GM12878 (cell line): ENCODE measurements at regions not wholly inside any gene's neighbourhood (a gene's known extent, or its start where the extent isn't known, plus 50 kb on each side); places are given as distances from the start of the nearest gene placed in this dataset.

Experiments
- ATAC-seq: fragments of 200-7000 bp; cut with Tn5 transposase; 3 replicates; pipeline ENCODE4 v1.9.1; 2020; ENCODE audit warnings: mild to moderate bottlenecking, moderate library complexity
- BruUV-seq: library from RNA; stranded (reverse); fragments of 400-500 nt; replicated peaks from 2 replicates; lab custom pipeline; 2021; lab: Mats Ljungman, UMichigan
- CTCF ChIA-PET: fragments of 300-600 bp; sonication (Branson Sonifier 250); formaldehyde crosslinking; extraction: SDS; loops from one replicate; lab custom pipeline; 2021; ENCODE audit warnings: inconsistent platforms; lab: Yijun Ruan, JAX
- POLR2A ChIA-PET: fragments of 350-600 bp; formaldehyde crosslinking; extraction: SDS; loops from one replicate; lab custom pipeline; 2021; ENCODE audit warnings: inconsistent platforms; lab: Charles Lee
- RAD21 ChIA-PET: fragments of 300-600 bp; sonication (Branson Sonifier 250); formaldehyde crosslinking; loops from one replicate; lab custom pipeline; 2023; ENCODE audit warnings: antibody characterized with exemption; ENCODE audit not compliant: unreplicated experiment; lab: Charles Lee
- SMC1A ChIA-PET: fragments of 300-600 bp; sonication (Branson Sonifier 250); formaldehyde crosslinking; loops from one replicate; lab custom pipeline; 2023; ENCODE audit not compliant: unreplicated experiment, uncharacterized antibody; lab: Charles Lee
- DNase-seq: peaks from one replicate; pipeline ENCODE4 v3.0.0-alpha.2; 2011; ENCODE audit warnings: low read depth, low spot score
- FAIRE-seq: peaks from 3 replicates; lab custom pipeline; 2011; peaks lifted over from hg19 to GRCh38; lab: Jason Lieb, UNC
- H2AFZ ChIP-seq: 2 replicates; pipeline ENCODE4 v1.6.0; 2011; ENCODE audit warnings: low read depth, low read length, control low read depth; ENCODE audit not compliant: control insufficient read depth
- H3K27ac ChIP-seq: 2 replicates; pipeline ENCODE4 v1.5.1; 2011; ENCODE audit warnings: control low read depth; ENCODE audit not compliant: control insufficient read depth, insufficient read depth
- H3K27me3 ChIP-seq, 2 experiments: replicated peaks in 1 of 2; 2 replicates each; pipeline versions ENCODE4 v1.6.0 to v1.6.1; 2011; ENCODE audit warnings: low read length in 1 of 2; ENCODE audit not compliant: control insufficient read depth in 2 of 2, insufficient read depth in 2 of 2
- H3K36me3 ChIP-seq, 2 experiments: 2 replicates each; pipeline ENCODE4 v1.5.1; 2011; ENCODE audit warnings: low read length in 1 of 2; ENCODE audit not compliant: control insufficient read depth in 2 of 2, insufficient read depth in 2 of 2
- H3K4me1 ChIP-seq: 2 replicates; pipeline ENCODE4 v1.6.1; 2011; ENCODE audit warnings: mild to moderate bottlenecking, low read length, moderate library complexity, mixed read lengths; ENCODE audit not compliant: control insufficient read depth, insufficient read depth
- H3K4me2 ChIP-seq: 2 replicates; pipeline ENCODE4 v1.6.0; 2011; ENCODE audit warnings: control low read depth; ENCODE audit not compliant: control insufficient read depth, insufficient read depth
- H3K4me3 ChIP-seq: fragments of 200-600 bp; sonication (generic); 2 replicates; pipeline ENCODE4 v1.5.1; 2016
- H3K79me2 ChIP-seq: 2 replicates; pipeline ENCODE4 v1.6.0; 2011; ENCODE audit warnings: low read length; ENCODE audit not compliant: control insufficient read depth, insufficient read depth
- H3K9ac ChIP-seq: 2 replicates; pipeline ENCODE4 v1.8.0; 2011; ENCODE audit warnings: low read length, control low read depth, mixed read lengths; ENCODE audit not compliant: control insufficient read depth, insufficient read depth
- H3K9me3 ChIP-seq: replicated peaks from 3 replicates; pipeline ENCODE4 v1.5.1; 2011; ENCODE audit warnings: mild to moderate bottlenecking, low read length; ENCODE audit not compliant: control insufficient read depth, insufficient read depth
- H4K20me1 ChIP-seq: 2 replicates; pipeline ENCODE4 v1.6.0; 2011; ENCODE audit not compliant: control insufficient read depth, insufficient read depth
- HDAC2 ChIP-seq: fragments of 200-600 bp; sonication (generic); IDR thresholded peaks from 2 replicates; pipeline ENCODE4 v1.6.1; 2017
- NFYA ChIP-seq: IDR thresholded peaks from 2 replicates; pipeline ENCODE4 v1.6.1; 2011; ENCODE audit warnings: low read depth, mild to moderate bottlenecking, low read length, improper control_type of control experiment, borderline replicate concordance
- YBX1 ChIP-seq: fragments of 450-650 bp; IDR thresholded peaks from 2 replicates; pipeline ENCODE4 v1.6.1; 2016; ENCODE audit warnings: antibody characterized with exemption
- WGBS: methylation state at CpG from one replicate; pipeline ENCODE4 v1.1.6; 2016; ENCODE audit warnings: low lambda C conversion rate; ENCODE audit not compliant: insufficient replicate concordance, insufficient coverage; ENCODE audit errors: missing lambda C conversion rate; 5-methylcytosine and 5-hydroxymethylcytosine counted together
- in situ Hi-C: fragments of 300-500 bp; cut with MboI; formaldehyde crosslinking; loops from 9 replicates; pipeline ENCODE4 v1.14.3; 2018; ENCODE audit warnings: mixed read lengths
- intact Hi-C: fragments of 100-400 bp; cut with micrococcal nuclease; formaldehyde crosslinking; loops from one replicate; pipeline ENCODE4 v1.14.2; 2022; ENCODE audit not compliant: unreplicated experiment
- TF ChIP-seq, protein P1 (sequence below): fragments of 150-350 bp; IDR thresholded peaks from 2 replicates; pipeline ENCODE4 v1.6.1; 2014; ENCODE audit warnings: mild to moderate bottlenecking, low read depth, low read length
- TF ChIP-seq, protein P2 (sequence below): IDR thresholded peaks from 2 replicates; pipeline ENCODE4 v1.6.1; 2011; ENCODE audit warnings: borderline replicate concordance, low read depth, mild to moderate bottlenecking, moderate library complexity, mixed read lengths, low read length; ENCODE audit not compliant: insufficient read depth; ENCODE audit errors: extremely low read length

DNA sequence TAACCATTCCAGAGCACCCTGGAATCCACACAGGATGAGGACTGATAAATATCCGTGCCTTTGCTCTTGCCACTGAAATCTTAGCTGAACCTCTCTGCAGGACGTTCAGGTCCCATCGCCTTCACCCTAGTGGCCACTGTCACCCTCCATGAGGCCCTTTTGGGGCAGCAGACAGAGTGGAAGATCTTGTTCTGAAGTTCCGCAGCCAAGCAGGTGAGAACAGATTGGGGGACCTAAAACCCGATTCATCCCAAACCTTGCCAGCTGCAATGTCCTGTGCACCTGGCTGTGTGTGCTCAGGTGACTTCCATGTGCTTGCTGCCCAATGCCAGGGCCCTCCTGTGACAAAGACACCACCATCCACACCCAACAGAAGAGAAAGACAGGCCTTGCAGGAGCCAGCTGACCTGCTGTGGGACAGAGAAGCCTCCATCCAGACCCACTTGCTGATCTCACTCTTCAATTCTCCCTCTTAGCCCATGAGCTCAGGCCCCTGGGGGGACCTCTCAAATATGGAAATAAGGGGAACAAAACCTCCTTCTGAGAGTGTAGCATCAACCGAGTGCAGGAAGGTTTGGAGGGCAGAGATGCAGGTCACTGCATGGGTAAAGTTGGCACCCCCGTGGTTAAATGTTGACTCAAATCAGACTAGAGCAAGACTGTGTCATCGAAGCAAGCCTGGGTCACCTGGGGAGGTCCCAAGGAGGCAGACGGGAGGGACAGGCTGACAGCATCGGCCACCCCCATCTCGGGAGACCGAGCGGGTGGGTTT, 308.7 kb upstream of the DIO3 start:
- H4K20me1 ChIP-seq: no peaks in the 10 kb centered on the region
- no TSS peak for BruUV-seq
- H3K9ac ChIP-seq: no peak overlapping the region
- FAIRE-seq (no peak), ATAC-seq (no peak), DNase-seq (no peak)
- no peak overlapping the region for H3K27ac ChIP-seq
- ChIA-PET RAD21 (no interaction called here), POLR2A (no interaction called here), SMC1A (no interaction called here), CTCF (no interaction called here)
- in situ Hi-C loops: no loop called here
- no peaks in the 10 kb centered on the region for H3K27me3 ChIP-seq
- no peaks in the 10 kb centered on the region for H3K4me1 ChIP-seq
- no peaks in the 10 kb centered on the region for H3K79me2 ChIP-seq
- TF ChIP-seq HDAC2 (no peak), YBX1 (no peak), NFYA (no peak)
- TF ChIP-seq, protein P1, sequence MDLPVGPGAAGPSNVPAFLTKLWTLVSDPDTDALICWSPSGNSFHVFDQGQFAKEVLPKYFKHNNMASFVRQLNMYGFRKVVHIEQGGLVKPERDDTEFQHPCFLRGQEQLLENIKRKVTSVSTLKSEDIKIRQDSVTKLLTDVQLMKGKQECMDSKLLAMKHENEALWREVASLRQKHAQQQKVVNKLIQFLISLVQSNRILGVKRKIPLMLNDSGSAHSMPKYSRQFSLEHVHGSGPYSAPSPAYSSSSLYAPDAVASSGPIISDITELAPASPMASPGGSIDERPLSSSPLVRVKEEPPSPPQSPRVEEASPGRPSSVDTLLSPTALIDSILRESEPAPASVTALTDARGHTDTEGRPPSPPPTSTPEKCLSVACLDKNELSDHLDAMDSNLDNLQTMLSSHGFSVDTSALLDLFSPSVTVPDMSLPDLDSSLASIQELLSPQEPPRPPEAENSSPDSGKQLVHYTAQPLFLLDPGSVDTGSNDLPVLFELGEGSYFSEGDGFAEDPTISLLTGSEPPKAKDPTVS: no peak
- TF ChIP-seq, protein P2, sequence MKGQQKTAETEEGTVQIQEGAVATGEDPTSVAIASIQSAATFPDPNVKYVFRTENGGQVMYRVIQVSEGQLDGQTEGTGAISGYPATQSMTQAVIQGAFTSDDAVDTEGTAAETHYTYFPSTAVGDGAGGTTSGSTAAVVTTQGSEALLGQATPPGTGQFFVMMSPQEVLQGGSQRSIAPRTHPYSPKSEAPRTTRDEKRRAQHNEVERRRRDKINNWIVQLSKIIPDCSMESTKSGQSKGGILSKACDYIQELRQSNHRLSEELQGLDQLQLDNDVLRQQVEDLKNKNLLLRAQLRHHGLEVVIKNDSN: no peak
- H3K4me2 ChIP-seq: no peak overlapping the region
- intact Hi-C loops: no loop called here
- no peaks in the 10 kb centered on the region for H3K36me3 ChIP-seq
- 12% methylated on average over 13 of the region's 13 CpGs for WGBS
- H3K4me3 ChIP-seq: no peak overlapping the region
- H3K9me3 ChIP-seq: no peaks in the 10 kb centered on the region; the same call in 2 of the 3 replicates
- H2AFZ ChIP-seq: no peak overlapping the region
